D721Med (cell line): ENCODE measurements at regions not wholly inside any gene's neighbourhood (a gene's known extent, or its start where the extent isn't known, plus 50 kb on each side); places are given as distances from the start of the nearest gene placed in this dataset.
A peak's percentile ranks its signal among the peaks of the same experiment; 100 is the strongest.

Source experiments
- DNase-seq: peaks from one replicate; pipeline ENCODE4 v3.0.0; 2011; ENCODE audit warnings: low spot score; ENCODE audit not compliant: insufficient read length
- FAIRE-seq: peaks from 2 replicates; lab custom pipeline; 2011; peaks lifted over from hg19 to GRCh38; lab: Jason Lieb, UNC
- TF ChIP-seq, protein P1 (sequence below): IDR thresholded peaks from 2 replicates; pipeline ENCODE4 v1.5.1; 2012; ENCODE audit warnings: mild to moderate bottlenecking, control low read depth; ENCODE audit not compliant: insufficient read depth; ENCODE audit errors: missing control alignments

DNA sequence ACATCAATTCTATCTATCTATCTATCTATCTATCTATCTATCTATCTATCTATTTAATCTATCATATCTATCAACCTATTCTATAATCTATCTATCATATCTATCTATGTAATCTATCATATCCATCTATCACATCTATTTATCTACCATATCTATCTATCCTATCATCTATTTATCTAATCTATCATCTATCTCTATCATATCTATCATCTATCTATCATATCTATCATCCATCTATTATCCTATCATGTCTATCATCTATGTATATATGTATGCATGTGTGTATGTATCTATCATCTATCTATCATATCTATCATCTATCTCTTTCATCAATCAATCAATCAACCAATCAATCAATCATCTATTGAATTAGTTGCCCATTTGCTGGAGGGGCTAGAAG lies 159.3 kb upstream of the GALNT17 start:
- no peak for FAIRE-seq
- TF ChIP-seq, protein P1, sequence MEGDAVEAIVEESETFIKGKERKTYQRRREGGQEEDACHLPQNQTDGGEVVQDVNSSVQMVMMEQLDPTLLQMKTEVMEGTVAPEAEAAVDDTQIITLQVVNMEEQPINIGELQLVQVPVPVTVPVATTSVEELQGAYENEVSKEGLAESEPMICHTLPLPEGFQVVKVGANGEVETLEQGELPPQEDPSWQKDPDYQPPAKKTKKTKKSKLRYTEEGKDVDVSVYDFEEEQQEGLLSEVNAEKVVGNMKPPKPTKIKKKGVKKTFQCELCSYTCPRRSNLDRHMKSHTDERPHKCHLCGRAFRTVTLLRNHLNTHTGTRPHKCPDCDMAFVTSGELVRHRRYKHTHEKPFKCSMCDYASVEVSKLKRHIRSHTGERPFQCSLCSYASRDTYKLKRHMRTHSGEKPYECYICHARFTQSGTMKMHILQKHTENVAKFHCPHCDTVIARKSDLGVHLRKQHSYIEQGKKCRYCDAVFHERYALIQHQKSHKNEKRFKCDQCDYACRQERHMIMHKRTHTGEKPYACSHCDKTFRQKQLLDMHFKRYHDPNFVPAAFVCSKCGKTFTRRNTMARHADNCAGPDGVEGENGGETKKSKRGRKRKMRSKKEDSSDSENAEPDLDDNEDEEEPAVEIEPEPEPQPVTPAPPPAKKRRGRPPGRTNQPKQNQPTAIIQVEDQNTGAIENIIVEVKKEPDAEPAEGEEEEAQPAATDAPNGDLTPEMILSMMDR, result no peak
- DNase-seq, result no peak

DNA sequence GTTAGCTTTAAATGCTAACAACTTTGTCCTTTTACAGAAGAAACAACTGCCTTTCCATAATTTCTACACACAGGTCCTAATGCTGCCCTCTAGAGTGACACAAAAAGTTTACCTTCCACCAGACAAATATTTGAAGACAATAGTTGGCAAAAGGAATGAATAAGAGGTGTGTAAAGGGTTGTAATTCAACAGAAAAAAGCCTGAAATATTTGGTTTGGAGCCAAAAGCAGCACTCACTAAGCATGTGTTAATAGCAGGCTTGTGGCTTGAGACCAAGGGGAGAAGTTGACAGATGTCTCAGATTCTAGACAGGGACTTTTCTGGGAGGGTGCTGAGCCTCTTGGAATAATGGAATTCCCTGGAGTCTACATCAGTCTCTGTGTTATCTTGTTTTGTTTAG lies 156.2 kb upstream of the GALNT17 start:
- FAIRE-seq, result no peak

DNA sequence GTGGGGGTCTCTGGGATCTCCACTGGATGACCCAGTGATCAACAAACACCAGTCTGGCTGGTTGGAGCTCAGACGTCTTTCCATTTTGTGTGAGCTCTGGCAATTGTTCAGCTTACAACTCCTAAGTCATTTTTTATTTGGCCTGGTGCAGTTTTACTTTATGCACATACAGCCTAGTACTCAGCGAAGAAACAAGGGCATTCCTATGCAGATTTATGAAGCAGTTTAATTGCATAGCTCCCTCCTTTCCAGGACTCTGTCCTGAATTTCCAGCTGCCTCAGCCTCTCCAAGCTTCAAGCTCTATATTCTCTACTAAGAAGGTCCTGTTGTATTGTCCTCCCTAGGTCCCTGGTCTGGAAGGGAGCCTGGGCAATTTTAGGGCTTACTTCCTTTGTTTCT lies 145.6 kb upstream of the GALNT17 start:
- no peak for FAIRE-seq
- DNase-seq, result no peak
- TF ChIP-seq, protein P1, result no peak

More for the DNA sequence above, 156.2 kb upstream of the GALNT17 start:
- no peak for DNase-seq
- TF ChIP-seq, protein P1, result peak; percentile 21

DNA sequence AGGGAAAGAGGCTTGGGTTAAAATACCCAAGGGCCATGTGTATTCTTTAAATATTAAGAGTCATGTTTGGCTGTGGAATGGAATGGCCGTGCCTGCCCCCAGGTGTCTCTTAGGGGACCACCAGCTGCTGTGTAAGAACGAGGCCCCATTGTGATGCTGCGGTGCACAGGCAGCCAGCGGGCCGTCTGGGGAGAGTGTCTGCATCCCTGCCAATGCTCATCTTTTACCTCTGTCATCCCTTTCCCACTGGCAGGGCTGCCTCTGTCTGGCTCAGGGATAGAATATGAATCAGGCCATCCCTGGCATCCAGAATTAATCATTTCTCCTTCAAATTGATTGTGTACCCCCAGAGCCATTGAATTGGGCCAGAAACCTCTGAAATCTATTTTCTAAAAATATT lies 137.8 kb upstream of the GALNT17 start:
- FAIRE-seq, result no peak
- no peak for DNase-seq
- TF ChIP-seq, protein P1, result no peak

DNA sequence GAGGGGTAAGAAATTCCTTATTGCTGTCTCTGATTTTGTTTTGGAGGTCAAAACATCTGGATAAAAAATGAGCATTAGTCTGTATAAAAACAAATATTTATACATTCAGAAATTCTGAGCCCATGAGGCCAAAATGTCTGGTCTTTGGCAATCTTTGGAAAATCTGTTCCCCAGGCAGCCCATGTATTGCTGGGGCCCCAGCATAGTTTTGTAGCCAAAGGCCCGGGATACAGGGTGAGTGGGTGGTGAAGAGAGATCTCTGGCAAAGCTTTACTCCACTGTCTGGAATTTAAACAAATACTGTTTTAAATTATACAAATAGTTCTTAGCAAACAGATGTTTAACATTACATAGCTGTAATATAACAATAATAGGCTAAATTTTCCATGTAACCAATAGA lies 134.7 kb upstream of the GALNT17 start:
- TF ChIP-seq, protein P1, result no peak
- FAIRE-seq (no peak), DNase-seq (no peak)

DNA sequence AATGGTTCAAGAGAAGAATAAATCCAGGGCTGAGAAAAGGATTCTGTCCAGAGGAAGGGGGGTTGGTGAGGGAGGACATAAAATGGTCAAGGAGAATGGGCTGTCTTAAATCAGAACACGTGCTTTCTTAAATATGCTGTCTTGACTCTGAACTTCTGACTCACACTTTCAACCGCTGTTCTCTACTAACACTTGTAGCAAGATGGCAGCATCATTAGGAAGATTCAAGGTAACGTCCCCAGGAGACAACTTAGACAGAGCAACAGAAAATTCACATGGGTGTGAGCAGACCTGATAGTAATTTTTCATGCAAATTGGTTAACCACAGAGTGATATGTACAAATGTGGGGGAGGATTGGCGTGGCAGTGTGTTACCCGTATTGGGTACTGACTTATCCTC lies 126.8 kb upstream of the GALNT17 start:
- no peak for FAIRE-seq
- TF ChIP-seq, protein P1, result no peak

DNA sequence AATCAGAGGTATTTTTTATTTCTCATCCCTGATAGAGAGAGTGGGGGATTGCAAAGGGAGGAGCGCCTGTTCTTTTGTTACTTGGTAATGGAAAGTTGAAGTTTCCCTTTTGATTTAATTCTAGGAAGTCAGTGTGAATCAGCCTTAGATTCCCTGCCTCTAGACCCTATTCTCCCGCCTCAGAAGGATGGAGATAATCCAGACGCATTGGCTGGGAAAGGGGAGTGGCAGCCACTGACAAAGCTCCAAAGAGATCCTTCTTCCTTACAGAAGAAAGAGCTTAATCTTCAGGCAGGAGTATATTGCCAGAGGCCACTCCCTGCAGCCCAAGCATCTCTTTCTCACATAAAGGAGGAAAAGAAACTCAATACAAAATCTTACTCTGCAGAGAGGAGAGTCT lies 122.3 kb upstream of the GALNT17 start:
- TF ChIP-seq, protein P1, result no peak
- FAIRE-seq (no peak), DNase-seq (no peak)

More for the DNA sequence above, 126.8 kb upstream of the GALNT17 start:
- no peak for DNase-seq
